Liver (tissue), 3 donors: ENCODE measurements at regions not wholly inside any gene's neighbourhood (a gene's known extent, or its start where the extent isn't known, plus 50 kb on each side); places are given as distances from the start of the nearest gene placed in this dataset.

Source experiments
- EGR1 ChIP-seq, 2 donors: IDR thresholded peaks; 2 replicates each; pipeline ENCODE4 v1.6.1; 2016 to 2018; ENCODE audit warnings: antibody characterized with exemption in 2 of 2, low read depth in 2 of 2
- FOXA1 ChIP-seq: IDR thresholded peaks from 2 replicates; pipeline ENCODE4 v1.6.1; 2016; ENCODE audit warnings: antibody characterized with exemption
- GABPA ChIP-seq, 2 donors: IDR thresholded peaks in 1 of 2; conservative IDR thresholded peaks in 1 of 2; 2 replicates each; pipeline ENCODE4 v1.6.1; 2016; ENCODE audit warnings: antibody characterized with exemption in 2 of 2, mild to moderate bottlenecking in 1 of 2, moderate library complexity in 1 of 2
- JUND ChIP-seq, 2 donors: IDR thresholded peaks; 2 replicates each; pipeline ENCODE4 v1.6.1; 2016; ENCODE audit warnings: antibody characterized with exemption in 2 of 2
- RAD21 ChIP-seq, 2 donors: IDR thresholded peaks; 2 replicates each; pipeline ENCODE4 v1.6.1; 2016; ENCODE audit warnings: antibody characterized with exemption in 2 of 2, mild to moderate bottlenecking in 2 of 2
- TAF1 ChIP-seq: conservative IDR thresholded peaks from 2 replicates; pipeline ENCODE4 v1.6.1; 2016; ENCODE audit warnings: antibody characterized with exemption, mild to moderate bottlenecking
- YY1 ChIP-seq: IDR thresholded peaks from 2 replicates; pipeline ENCODE4 v1.6.1; 2016; ENCODE audit warnings: antibody characterized with exemption, mild to moderate bottlenecking
- TF ChIP-seq, protein P1 (sequence below): fragments of 150-350 bp; IDR thresholded peaks from 2 replicates; pipeline ENCODE4 v1.5.1; 2017; ENCODE audit warnings: improper control_type of control experiment, low read depth, low read length; ENCODE audit not compliant: missing input control
- TF ChIP-seq, protein P2 (sequence below): IDR thresholded peaks from 2 replicates; pipeline ENCODE4 v1.6.1; 2016; ENCODE audit warnings: antibody characterized with exemption
- TF ChIP-seq, protein P3 (sequence below): IDR thresholded peaks from 2 replicates; pipeline ENCODE4 v1.6.1; 2016; ENCODE audit warnings: antibody characterized with exemption
- donor health status: healthy.
- donor health status: healthy.

DNA sequence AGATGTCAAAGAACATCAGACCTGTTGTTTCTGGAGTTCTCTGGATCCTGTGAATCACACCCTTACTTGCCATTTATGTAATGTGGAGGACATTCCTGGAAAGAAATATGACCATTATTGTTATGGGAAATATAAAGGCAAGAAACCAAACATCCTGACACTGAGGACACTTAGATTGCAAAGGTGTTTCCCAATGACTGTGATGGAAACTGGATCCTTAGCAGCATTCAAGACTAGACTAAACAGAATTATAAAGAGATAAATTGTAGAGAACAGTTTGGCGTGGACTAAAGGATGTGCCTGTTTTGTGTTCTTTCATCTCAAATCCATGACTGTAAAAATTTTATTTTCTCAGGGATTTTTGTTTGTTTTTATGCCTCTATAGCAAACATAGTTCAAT, 347.7 kb upstream of the SLC14A2 start:
- TF ChIP-seq, protein P1, sequence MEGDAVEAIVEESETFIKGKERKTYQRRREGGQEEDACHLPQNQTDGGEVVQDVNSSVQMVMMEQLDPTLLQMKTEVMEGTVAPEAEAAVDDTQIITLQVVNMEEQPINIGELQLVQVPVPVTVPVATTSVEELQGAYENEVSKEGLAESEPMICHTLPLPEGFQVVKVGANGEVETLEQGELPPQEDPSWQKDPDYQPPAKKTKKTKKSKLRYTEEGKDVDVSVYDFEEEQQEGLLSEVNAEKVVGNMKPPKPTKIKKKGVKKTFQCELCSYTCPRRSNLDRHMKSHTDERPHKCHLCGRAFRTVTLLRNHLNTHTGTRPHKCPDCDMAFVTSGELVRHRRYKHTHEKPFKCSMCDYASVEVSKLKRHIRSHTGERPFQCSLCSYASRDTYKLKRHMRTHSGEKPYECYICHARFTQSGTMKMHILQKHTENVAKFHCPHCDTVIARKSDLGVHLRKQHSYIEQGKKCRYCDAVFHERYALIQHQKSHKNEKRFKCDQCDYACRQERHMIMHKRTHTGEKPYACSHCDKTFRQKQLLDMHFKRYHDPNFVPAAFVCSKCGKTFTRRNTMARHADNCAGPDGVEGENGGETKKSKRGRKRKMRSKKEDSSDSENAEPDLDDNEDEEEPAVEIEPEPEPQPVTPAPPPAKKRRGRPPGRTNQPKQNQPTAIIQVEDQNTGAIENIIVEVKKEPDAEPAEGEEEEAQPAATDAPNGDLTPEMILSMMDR, result no peak
- TF ChIP-seq YY1 (no peak), GABPA (IDR thresholded peaks at IDR 0.05 in 1 of 2, conservative IDR thresholded peaks at IDR 0.05 in 1 of 2) (no peak), RAD21 (IDR thresholded peaks at IDR 0.05) (no peak), TAF1 (no peak), EGR1 (IDR thresholded peaks at IDR 0.05; ENCODE audit: low read depth in 2 of 2) (no peak), FOXA1 (no peak), JUND (IDR thresholded peaks at IDR 0.05) (no peak)
- TF ChIP-seq, protein P2, sequence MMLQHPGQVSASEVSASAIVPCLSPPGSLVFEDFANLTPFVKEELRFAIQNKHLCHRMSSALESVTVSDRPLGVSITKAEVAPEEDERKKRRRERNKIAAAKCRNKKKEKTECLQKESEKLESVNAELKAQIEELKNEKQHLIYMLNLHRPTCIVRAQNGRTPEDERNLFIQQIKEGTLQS, result no peak
- TF ChIP-seq, protein P3, sequence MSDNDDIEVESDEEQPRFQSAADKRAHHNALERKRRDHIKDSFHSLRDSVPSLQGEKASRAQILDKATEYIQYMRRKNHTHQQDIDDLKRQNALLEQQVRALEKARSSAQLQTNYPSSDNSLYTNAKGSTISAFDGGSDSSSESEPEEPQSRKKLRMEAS, result no peak
